ENCODE measurements at regions not wholly inside any gene's neighbourhood (a gene's known extent, or its start where the extent isn't known, plus 50 kb on each side); places are given as distances from the start of the nearest gene placed in this dataset.

DNA sequence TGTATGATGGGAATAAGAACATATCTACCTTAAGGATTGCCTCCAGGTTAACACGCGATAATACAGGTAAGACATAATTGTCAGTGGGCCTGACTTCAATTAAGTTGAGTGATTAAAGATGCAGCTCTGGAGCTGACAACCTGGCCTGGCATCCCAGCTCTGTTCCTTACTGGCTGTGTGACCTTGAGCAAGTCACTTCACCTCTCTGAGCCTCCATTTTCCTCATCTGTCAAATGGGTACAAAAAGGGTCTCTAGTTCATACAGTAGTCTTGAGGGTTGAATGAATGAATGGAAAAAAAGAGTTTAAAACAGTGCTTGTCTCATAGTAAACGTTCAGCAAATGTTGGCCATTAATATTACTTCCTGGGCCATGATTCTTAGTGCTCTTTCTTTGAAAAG is 213.9 kb downstream of the PHETA1 start:
- H3K9me3 ChIP-seq (ENCODE audit: insufficient read depth, low read depth, low read length), result no peaks in the 10 kb centered on the region
- H3K4me3 ChIP-seq (ENCODE audit: insufficient read depth, low read depth, low read length), result no peak overlapping the region
- Mint-ChIP-seq H3K4me3 (ENCODE audit: unreplicated experiment) (no peak overlapping the region), H3K27ac (ENCODE audit: unreplicated experiment) (no peak overlapping the region), H3K36me3 (ENCODE audit: low read depth, unreplicated experiment) (no peaks in the 10 kb centered on the region), H3K27me3 (ENCODE audit: low read depth, unreplicated experiment) (peaks cover 34% of the 10 kb centered on the region), H3K9me3 (ENCODE audit: unreplicated experiment) (no peaks in the 10 kb centered on the region), H3K4me1 (ENCODE audit: low read depth, unreplicated experiment) (no peaks in the 10 kb centered on the region)
- FAIRE-seq, result no peak
- TF ChIP-seq, protein P1, sequence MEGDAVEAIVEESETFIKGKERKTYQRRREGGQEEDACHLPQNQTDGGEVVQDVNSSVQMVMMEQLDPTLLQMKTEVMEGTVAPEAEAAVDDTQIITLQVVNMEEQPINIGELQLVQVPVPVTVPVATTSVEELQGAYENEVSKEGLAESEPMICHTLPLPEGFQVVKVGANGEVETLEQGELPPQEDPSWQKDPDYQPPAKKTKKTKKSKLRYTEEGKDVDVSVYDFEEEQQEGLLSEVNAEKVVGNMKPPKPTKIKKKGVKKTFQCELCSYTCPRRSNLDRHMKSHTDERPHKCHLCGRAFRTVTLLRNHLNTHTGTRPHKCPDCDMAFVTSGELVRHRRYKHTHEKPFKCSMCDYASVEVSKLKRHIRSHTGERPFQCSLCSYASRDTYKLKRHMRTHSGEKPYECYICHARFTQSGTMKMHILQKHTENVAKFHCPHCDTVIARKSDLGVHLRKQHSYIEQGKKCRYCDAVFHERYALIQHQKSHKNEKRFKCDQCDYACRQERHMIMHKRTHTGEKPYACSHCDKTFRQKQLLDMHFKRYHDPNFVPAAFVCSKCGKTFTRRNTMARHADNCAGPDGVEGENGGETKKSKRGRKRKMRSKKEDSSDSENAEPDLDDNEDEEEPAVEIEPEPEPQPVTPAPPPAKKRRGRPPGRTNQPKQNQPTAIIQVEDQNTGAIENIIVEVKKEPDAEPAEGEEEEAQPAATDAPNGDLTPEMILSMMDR (IDR thresholded peaks at IDR 0.05; ENCODE audit: insufficient read depth, low read depth, low read length), result no peak
- no peak for TF ChIP-seq EZH2 (IDR thresholded peaks at IDR 0.05; ENCODE audit: insufficient read depth, low read length)
- no peak overlapping the region for H2AFZ ChIP-seq (ENCODE audit: low read depth, low read length)
- H3K4me2 ChIP-seq (ENCODE audit: low read length), result no peak overlapping the region
- H3K36me3 ChIP-seq (ENCODE audit: insufficient read depth, low read length), result no peaks in the 10 kb centered on the region
- no peaks in the 10 kb centered on the region for H3K4me1 ChIP-seq (ENCODE audit: insufficient read depth, low read length)
- no peak for DNase-seq (ENCODE audit: low read depth)
- H4K20me1 ChIP-seq (ENCODE audit: insufficient read depth, low read length), result no peaks in the 10 kb centered on the region
- no peak overlapping the region for H3K27ac ChIP-seq (ENCODE audit: low read depth, low read length)
- peaks cover 5% of the 10 kb centered on the region for H3K27me3 ChIP-seq (ENCODE audit: insufficient read depth, low read length)
- H3K79me2 ChIP-seq (ENCODE audit: insufficient read depth, low read length), result no peaks in the 10 kb centered on the region
- H3K9ac ChIP-seq (ENCODE audit: low read length), result no peak overlapping the region

- Histone ChIP-seq H3K27me3 (ENCODE audit: insufficient read depth, low read length) (peaks cover 5% of the 10 kb centered on the region), H3K79me2 (ENCODE audit: insufficient read depth, low read length) (no peaks in the 10 kb centered on the region), H4K20me1 (ENCODE audit: insufficient read depth, low read length) (no peaks in the 10 kb centered on the region), H3K4me3 (ENCODE audit: insufficient read depth, low read depth, low read length) (no peak overlapping the region), H3K9me3 (ENCODE audit: insufficient read depth, low read depth, low read length) (no peaks in the 10 kb centered on the region), H3K4me1 (ENCODE audit: insufficient read depth, low read length) (no peaks in the 10 kb centered on the region), H2AFZ (ENCODE audit: low read depth, low read length) (no peak overlapping the region), H3K27ac (ENCODE audit: low read depth, low read length) (no peak overlapping the region), H3K4me2 (ENCODE audit: low read length) (no peak overlapping the region), H3K36me3 (ENCODE audit: insufficient read depth, low read length) (no peaks in the 10 kb centered on the region), H3K9ac (ENCODE audit: low read length) (no peak overlapping the region)
- Mint-ChIP-seq H3K27ac (ENCODE audit: unreplicated experiment) (no peak overlapping the region), H3K4me3 (ENCODE audit: unreplicated experiment) (no peak overlapping the region), H3K9me3 (ENCODE audit: unreplicated experiment) (no peaks in the 10 kb centered on the region), H3K27me3 (ENCODE audit: low read depth, unreplicated experiment) (peaks cover 36% of the 10 kb centered on the region), H3K36me3 (ENCODE audit: low read depth, unreplicated experiment) (no peaks in the 10 kb centered on the region), H3K4me1 (ENCODE audit: low read depth, unreplicated experiment) (no peaks in the 10 kb centered on the region)
- FAIRE-seq (no peak), DNase-seq (ENCODE audit: low read depth) (no peak)
- no peak for TF ChIP-seq EZH2 (IDR thresholded peaks at IDR 0.05; ENCODE audit: insufficient read depth, low read length)
- TF ChIP-seq, protein P1 (IDR thresholded peaks at IDR 0.05; ENCODE audit: insufficient read depth, low read depth, low read length), result no peak
These were observed 214.6 kb downstream of the PHETA1 start for GRCh38 chr12:111154147-111154834.

DNA sequence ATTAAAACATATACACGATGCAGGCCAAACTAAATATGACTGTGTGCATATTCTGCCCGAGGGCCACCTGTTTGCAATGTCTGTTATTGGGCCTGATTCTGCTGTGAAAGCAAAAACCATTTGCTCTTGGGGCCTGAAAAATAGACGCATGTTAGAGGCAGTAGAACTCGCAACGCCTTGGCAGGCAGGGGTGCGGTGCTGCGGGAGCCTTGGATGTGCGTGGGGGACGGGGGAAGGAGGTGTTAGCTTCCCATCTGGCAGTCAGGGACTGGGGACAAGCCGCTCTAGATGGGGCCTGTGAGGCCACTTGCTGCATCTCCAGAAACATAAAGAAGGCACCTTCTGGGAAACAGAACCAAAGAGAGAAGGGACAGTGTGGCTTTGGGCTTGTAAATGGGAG is 216.3 kb downstream of the PHETA1 start:
- no peak for FAIRE-seq
- no peaks in the 10 kb centered on the region for H3K36me3 Mint-ChIP-seq (ENCODE audit: low read depth, unreplicated experiment)
- no peak overlapping the region for H3K4me2 ChIP-seq (ENCODE audit: low read length)
- no peaks in the 10 kb centered on the region for H3K9me3 Mint-ChIP-seq (ENCODE audit: unreplicated experiment)
- no peak overlapping the region for H3K27ac Mint-ChIP-seq (ENCODE audit: unreplicated experiment)
- H3K27me3 Mint-ChIP-seq (ENCODE audit: low read depth, unreplicated experiment), result peaks cover 37% of the 10 kb centered on the region
- H3K4me3 ChIP-seq (ENCODE audit: insufficient read depth, low read depth, low read length), result no peak overlapping the region
- H4K20me1 ChIP-seq (ENCODE audit: insufficient read depth, low read length), result no peaks in the 10 kb centered on the region
- no peak for DNase-seq (ENCODE audit: low read depth)
- TF ChIP-seq EZH2 (IDR thresholded peaks at IDR 0.05; ENCODE audit: insufficient read depth, low read length), result no peak
- TF ChIP-seq, protein P1 (IDR thresholded peaks at IDR 0.05; ENCODE audit: insufficient read depth, low read depth, low read length), result no peak
- H3K4me1 ChIP-seq (ENCODE audit: insufficient read depth, low read length), result no peaks in the 10 kb centered on the region
- H3K27me3 ChIP-seq (ENCODE audit: insufficient read depth, low read length), result peaks cover 2% of the 10 kb centered on the region
- no peaks in the 10 kb centered on the region for H3K36me3 ChIP-seq (ENCODE audit: insufficient read depth, low read length)
- no peak overlapping the region for H3K9ac ChIP-seq (ENCODE audit: low read length)
- no peak overlapping the region for H3K27ac ChIP-seq (ENCODE audit: low read depth, low read length)
- H3K4me1 Mint-ChIP-seq (ENCODE audit: low read depth, unreplicated experiment), result no peaks in the 10 kb centered on the region
- no peaks in the 10 kb centered on the region for H3K9me3 ChIP-seq (ENCODE audit: insufficient read depth, low read depth, low read length)
- no peaks in the 10 kb centered on the region for H3K79me2 ChIP-seq (ENCODE audit: insufficient read depth, low read length)
- no peak overlapping the region for H3K4me3 Mint-ChIP-seq (ENCODE audit: unreplicated experiment)
- no peak overlapping the region for H2AFZ ChIP-seq (ENCODE audit: low read depth, low read length)
